Mesothelial cell of epicardium (in vitro differentiated cells): ENCODE measurements at regions not wholly inside any gene's neighbourhood (a gene's known extent, or its start where the extent isn't known, plus 50 kb on each side); places are given as distances from the start of the nearest gene placed in this dataset.

Experiments used
- DNase-seq, 2 experiments: peaks; one replicate each; pipeline ENCODE4 v3.0.0; 2021; ENCODE audit warnings: low spot score in 2 of 2; ENCODE audit not compliant: unreplicated experiment in 2 of 2
- H3K27ac Mint-ChIP-seq: 2 replicates; pipeline ENCODE4 v1.8.0; 2021; ENCODE audit warnings: mixed read lengths
- H3K27me3 Mint-ChIP-seq: 2 replicates; pipeline ENCODE4 v1.8.0; 2021; ENCODE audit warnings: low read depth, mixed read lengths
- H3K36me3 Mint-ChIP-seq: 2 replicates; pipeline ENCODE4 v1.8.0; 2021; ENCODE audit warnings: mixed read lengths
- H3K4me1 Mint-ChIP-seq: 2 replicates; pipeline ENCODE4 v1.8.0; 2021; ENCODE audit warnings: mixed read lengths
- H3K4me3 Mint-ChIP-seq: 2 replicates; pipeline ENCODE4 v1.8.0; 2021; ENCODE audit warnings: mild to moderate bottlenecking, moderate library complexity, mixed read lengths
- H3K9me3 Mint-ChIP-seq: 2 replicates; pipeline ENCODE4 v1.8.0; 2021; ENCODE audit warnings: mixed read lengths
- TF ChIP-seq, protein P1 (sequence below): fragments of 200-600 bp; sonication (generic); IDR thresholded peaks from one replicate; pipeline ENCODE4 v1.5.0; 2021; ENCODE audit warnings: antibody characterized with exemption; ENCODE audit not compliant: unreplicated experiment

DNA sequence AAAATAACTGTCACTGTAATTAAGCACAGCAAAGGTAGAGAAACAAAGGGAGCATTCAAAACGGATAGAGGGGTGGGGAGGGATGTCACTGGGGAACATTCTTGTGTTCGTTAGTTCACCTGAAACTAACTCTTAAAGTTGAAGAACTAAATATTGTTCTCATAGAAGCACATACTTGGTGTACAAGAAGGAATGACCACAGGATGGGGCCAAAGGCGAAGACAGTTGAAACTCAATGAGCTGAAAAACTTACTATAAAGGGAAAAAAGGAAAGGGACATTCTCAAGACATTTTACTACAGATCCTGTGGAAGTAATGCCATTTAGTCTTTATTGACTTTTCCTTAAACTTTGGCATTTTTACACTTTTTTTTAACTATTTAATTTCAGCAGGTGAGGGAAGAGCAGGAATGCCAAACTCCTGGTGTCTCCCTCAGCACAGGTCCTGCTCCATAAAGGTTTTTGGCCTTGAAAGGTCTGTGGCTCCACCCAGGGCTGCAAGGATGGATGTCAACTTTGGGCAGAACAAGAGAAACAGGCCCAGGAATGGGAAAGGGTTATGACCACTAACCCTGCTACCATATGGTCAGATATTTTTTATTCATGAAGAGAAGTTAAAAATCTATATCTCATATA lies 197.6 kb upstream of the RASA1 start:
- H3K4me1 Mint-ChIP-seq, result peaks cover 6% of the 10 kb centered on the region
- H3K9me3 Mint-ChIP-seq, result no peaks in the 10 kb centered on the region
- DNase-seq, result no peak
- TF ChIP-seq, protein P1, sequence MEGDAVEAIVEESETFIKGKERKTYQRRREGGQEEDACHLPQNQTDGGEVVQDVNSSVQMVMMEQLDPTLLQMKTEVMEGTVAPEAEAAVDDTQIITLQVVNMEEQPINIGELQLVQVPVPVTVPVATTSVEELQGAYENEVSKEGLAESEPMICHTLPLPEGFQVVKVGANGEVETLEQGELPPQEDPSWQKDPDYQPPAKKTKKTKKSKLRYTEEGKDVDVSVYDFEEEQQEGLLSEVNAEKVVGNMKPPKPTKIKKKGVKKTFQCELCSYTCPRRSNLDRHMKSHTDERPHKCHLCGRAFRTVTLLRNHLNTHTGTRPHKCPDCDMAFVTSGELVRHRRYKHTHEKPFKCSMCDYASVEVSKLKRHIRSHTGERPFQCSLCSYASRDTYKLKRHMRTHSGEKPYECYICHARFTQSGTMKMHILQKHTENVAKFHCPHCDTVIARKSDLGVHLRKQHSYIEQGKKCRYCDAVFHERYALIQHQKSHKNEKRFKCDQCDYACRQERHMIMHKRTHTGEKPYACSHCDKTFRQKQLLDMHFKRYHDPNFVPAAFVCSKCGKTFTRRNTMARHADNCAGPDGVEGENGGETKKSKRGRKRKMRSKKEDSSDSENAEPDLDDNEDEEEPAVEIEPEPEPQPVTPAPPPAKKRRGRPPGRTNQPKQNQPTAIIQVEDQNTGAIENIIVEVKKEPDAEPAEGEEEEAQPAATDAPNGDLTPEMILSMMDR, result no peak
- H3K4me3 Mint-ChIP-seq, result no peak overlapping the region
- H3K27me3 Mint-ChIP-seq, result no peaks in the 10 kb centered on the region
- H3K27ac Mint-ChIP-seq, result no peak overlapping the region
- no peaks in the 10 kb centered on the region for H3K36me3 Mint-ChIP-seq

DNA sequence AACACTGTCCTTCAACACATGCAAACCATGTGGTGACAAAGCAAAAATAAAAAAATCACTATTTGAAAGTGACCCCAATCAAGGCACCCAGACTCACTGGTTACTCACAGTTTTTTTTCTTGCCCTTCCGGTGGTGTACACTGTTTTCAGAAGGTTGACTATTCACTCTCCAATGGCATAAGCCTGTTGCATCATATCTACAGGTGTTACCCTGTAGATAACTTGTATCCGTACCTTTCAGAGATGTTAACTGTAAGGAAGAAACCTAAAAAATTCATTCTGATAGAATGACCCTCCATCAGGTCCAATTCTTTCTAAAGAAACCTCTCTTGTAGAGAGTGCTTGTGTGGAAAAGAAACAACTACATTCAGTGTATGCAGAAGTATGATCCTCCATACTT lies 193.6 kb upstream of the RASA1 start:
- H3K36me3 Mint-ChIP-seq, result no peaks in the 10 kb centered on the region
- no peaks in the 10 kb centered on the region for H3K27me3 Mint-ChIP-seq
- peaks cover 6% of the 10 kb centered on the region for H3K4me1 Mint-ChIP-seq
- H3K27ac Mint-ChIP-seq, result no peak overlapping the region
- H3K9me3 Mint-ChIP-seq, result no peaks in the 10 kb centered on the region
- H3K4me3 Mint-ChIP-seq, result no peak overlapping the region
- TF ChIP-seq, protein P1, result no peak
- DNase-seq, result no peak

- peaks cover 2% of the 10 kb centered on the region for H3K4me1 Mint-ChIP-seq
- TF ChIP-seq, protein P1, result no peak
- no peak for DNase-seq
- no peak overlapping the region for H3K27ac Mint-ChIP-seq
- no peak overlapping the region for H3K4me3 Mint-ChIP-seq
- H3K36me3 Mint-ChIP-seq, result no peaks in the 10 kb centered on the region
- no peaks in the 10 kb centered on the region for H3K27me3 Mint-ChIP-seq
- H3K9me3 Mint-ChIP-seq, result no peaks in the 10 kb centered on the region
Observed at GRCh38 chr5:87074934-87075541, 192.6 kb upstream of the RASA1 start.

DNA sequence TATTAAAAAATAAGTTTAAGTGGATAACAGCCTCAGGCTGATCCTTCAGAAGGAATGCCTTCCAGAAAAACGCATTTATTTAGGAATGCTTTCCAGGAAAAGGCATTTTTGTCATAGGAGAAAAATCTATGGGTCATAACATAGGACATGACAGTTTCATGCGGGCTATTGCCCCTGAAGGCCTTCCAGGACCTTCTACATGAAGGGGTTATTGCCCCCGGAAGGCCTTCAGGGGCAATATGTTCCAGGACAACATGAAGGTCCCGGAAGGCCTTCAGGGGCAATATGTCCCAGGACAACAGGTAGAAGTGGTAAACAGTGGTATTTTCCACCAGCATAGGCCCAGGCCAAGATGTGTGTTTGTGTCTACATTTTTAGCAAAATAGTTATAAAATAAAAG lies 191.3 kb upstream of the RASA1 start:
- H3K9me3 Mint-ChIP-seq, result no peaks in the 10 kb centered on the region
- no peak overlapping the region for H3K4me3 Mint-ChIP-seq
- TF ChIP-seq, protein P1, result no peak
- no peaks in the 10 kb centered on the region for H3K4me1 Mint-ChIP-seq
- H3K27me3 Mint-ChIP-seq, result no peaks in the 10 kb centered on the region
- H3K27ac Mint-ChIP-seq, result no peak overlapping the region
- no peak for DNase-seq
- H3K36me3 Mint-ChIP-seq, result no peaks in the 10 kb centered on the region

GRCh38 chr5:87076931-87077330 lies 190.8 kb upstream of the RASA1 start:
- no peak for DNase-seq
- no peaks in the 10 kb centered on the region for H3K4me1 Mint-ChIP-seq
- H3K36me3 Mint-ChIP-seq, result no peaks in the 10 kb centered on the region
- H3K9me3 Mint-ChIP-seq, result no peaks in the 10 kb centered on the region
- H3K4me3 Mint-ChIP-seq, result no peak overlapping the region
- TF ChIP-seq, protein P1, result no peak
- H3K27me3 Mint-ChIP-seq, result no peaks in the 10 kb centered on the region
- no peak overlapping the region for H3K27ac Mint-ChIP-seq
